ENCODE measurements at regions not wholly inside any gene's neighbourhood (a gene's known extent, or its start where the extent isn't known, plus 50 kb on each side); places are given as distances from the start of the nearest gene placed in this dataset.

DNA sequence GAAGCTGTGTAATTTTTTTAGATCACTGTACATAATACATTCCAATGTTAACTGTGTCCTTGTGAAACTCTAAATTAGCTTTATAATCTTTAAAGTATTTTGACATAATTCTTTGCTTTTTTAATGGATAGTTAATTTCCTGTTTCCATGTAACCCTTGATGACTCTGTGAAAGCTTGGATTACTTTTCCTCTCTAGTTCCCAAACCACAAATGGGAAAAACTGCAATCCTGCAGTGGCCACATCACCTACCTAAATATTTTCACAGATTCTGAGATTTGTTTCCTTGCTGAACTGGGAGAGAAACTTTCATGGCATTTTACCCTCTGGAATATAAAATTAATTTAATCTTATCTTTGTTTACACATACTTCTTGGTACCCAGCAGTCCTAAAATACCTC, 161.6 kb upstream of the CCDC68 start:
- TF ChIP-seq, protein P1, sequence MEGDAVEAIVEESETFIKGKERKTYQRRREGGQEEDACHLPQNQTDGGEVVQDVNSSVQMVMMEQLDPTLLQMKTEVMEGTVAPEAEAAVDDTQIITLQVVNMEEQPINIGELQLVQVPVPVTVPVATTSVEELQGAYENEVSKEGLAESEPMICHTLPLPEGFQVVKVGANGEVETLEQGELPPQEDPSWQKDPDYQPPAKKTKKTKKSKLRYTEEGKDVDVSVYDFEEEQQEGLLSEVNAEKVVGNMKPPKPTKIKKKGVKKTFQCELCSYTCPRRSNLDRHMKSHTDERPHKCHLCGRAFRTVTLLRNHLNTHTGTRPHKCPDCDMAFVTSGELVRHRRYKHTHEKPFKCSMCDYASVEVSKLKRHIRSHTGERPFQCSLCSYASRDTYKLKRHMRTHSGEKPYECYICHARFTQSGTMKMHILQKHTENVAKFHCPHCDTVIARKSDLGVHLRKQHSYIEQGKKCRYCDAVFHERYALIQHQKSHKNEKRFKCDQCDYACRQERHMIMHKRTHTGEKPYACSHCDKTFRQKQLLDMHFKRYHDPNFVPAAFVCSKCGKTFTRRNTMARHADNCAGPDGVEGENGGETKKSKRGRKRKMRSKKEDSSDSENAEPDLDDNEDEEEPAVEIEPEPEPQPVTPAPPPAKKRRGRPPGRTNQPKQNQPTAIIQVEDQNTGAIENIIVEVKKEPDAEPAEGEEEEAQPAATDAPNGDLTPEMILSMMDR (IDR thresholded peaks at IDR 0.05; ENCODE audit: poor library complexity), result no peak
- no peak for TF ChIP-seq EZH2 (IDR thresholded peaks at IDR 0.05; ENCODE audit: borderline replicate concordance)
